COLO668 (cell line): ENCODE measurements at regions not wholly inside any gene's neighbourhood (a gene's known extent, or its start where the extent isn't known, plus 50 kb on each side); places are given as distances from the start of the nearest gene placed in this dataset.
A peak's percentile ranks its signal among the peaks of the same experiment; 100 is the strongest.

Experiments used
- DNase-seq: peaks from one replicate; lab custom pipeline; 2025; ENCODE audit not compliant: unreplicated experiment; lab: John Stamatoyannopoulos, UW

GRCh38 chr16:85418978-85419491 is 194.1 kb upstream of the GSE1 start:
- DNase-seq: no peak

GRCh38 chr16:85419503-85420408 is 193.4 kb upstream of the GSE1 start:
- no peak for DNase-seq

- DNase-seq: peak; percentile 84
These were observed 192.4 kb upstream of the GSE1 start for GRCh38 chr16:85420501-85421337.

DNA sequence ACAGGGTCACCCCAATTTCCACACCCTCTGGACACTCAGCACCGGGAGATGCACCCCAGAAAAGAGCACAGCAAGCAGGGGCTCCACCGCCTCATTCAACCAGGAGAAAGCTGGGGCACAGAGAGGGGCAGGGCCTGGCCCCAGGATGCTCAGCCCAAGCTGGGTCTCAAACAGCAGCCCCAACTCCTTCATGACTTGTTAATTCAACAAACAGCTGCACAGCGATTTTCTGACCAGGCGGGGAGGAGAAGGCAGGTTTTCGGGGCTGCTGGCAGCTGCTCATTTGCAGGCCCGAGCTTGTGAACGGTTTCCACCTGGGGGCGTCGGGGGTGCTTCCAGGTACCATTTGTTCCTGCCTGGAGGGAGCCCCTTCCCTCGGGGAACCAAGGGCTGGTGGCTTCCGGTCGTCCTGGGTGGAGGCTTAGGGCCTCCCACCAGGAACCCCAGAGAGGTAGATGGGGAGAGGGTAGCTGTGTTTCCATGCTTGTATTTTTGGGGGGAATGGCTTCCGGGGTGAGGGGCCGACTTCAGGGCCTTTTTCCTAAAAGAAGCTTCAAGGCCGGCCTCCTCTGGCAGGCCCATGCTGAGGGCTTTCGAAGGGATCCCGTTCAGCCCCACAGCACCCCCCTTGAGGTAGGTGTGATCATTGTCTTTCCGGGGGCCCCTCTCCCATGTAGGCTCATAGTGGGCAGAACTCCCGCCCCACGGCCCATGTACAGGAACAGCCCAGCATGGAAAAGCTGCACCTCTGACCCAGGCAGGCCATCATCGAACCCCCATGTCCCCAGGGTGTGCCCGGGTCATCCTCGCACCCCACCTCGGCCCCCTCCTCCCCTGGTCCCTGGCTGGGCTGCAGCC is 191.6 kb upstream of the GSE1 start:
- DNase-seq: peak; percentile 49

- DNase-seq: peak; percentile 82
These were observed 190.9 kb upstream of the GSE1 start for GRCh38 chr16:85422196-85422631.

GRCh38 chr16:85422632-85423550 is 190.2 kb upstream of the GSE1 start:
- DNase-seq: peak; percentile 96

GRCh38 chr16:85423631-85424030 is 189.5 kb upstream of the GSE1 start:
- peak; percentile 46 for DNase-seq

DNA sequence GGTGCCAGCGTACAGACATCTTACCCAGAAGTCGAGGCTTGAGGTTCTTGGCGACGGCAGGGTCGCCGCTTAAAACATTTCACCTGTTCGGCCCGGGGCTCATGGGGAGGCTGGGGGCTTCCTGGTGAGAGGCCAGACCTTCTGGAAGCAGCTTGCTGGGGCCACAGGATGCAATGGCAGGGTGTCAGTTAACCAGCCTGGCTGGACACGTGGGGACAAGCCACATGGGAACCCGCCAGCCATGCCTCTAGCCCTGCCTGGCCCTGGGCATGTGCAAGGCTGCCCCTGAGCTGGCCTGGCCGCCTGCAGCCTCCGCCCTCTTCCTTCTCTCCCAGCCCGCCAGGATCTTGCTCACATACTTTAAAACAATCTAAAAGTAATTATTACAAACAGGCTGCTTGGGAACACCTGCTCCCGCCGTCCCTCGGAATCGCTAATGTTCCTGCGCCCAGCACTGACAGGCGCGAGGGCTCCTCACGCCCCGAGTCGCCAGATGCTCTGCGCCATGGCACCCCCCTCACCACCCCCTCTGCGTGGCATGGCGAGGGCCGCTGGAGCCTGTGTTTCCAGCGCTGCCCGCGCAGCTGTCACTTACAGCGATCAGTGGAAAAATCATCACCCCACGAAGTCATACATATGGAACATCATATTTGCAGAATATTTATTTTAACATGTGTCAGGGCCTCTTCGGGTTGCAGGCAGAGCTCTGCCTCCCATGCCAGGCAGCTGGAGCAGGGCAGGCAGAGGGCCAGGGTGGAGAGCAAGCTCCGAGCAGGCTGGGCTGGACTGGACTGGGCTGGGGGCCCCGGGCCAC is 188.7 kb upstream of the GSE1 start:
- peak; percentile 66 for DNase-seq

DNA sequence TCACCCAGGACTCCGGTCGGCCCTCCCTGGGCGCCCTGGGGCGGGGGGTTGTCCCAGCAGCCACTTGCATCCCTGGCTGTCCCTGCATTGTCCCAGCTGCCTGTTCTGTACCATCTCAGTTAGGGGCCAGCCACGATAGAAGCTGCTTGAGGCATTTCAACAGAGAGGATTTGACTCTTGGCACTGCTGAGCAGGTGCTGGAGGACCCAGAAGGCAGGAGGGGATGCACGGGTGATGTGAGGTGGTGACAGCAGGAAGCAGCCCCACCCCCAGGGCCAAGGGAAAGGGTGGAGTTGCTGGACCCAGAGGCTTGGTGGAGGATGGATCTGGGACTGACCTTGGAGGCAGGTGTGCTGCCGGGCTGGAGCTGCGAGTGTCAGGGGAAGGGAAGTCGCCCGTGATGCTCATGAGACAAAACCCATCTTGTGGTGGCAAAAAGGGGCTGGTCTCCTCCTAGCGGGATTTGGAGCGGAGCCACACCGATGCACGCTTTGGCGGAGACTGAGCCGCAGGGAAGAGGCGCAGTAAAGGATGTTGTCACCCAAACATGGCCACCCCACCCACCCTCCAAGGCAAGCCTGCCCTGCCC is 188.0 kb upstream of the GSE1 start:
- peak; percentile 85 for DNase-seq

DNA sequence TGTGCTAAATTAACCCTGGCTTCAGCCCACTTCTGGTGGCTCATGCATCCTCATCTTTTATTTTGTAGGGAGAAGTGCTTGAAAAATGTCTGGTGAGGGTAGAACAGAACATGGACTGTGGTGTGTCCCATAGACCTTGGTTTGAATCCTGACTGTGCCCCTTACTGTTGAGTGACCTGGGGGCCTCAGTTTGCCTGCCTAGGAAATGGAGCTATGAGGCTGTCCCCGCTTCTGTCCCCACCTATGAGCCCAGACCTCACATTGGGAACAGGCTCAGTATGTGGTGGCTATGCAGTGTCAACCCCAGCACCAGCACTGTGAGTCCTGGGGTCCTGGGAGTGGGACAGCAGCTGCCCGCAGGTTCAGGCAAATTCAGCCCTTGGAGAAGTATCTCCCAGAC is 186.3 kb upstream of the GSE1 start:
- no peak for DNase-seq

DNA sequence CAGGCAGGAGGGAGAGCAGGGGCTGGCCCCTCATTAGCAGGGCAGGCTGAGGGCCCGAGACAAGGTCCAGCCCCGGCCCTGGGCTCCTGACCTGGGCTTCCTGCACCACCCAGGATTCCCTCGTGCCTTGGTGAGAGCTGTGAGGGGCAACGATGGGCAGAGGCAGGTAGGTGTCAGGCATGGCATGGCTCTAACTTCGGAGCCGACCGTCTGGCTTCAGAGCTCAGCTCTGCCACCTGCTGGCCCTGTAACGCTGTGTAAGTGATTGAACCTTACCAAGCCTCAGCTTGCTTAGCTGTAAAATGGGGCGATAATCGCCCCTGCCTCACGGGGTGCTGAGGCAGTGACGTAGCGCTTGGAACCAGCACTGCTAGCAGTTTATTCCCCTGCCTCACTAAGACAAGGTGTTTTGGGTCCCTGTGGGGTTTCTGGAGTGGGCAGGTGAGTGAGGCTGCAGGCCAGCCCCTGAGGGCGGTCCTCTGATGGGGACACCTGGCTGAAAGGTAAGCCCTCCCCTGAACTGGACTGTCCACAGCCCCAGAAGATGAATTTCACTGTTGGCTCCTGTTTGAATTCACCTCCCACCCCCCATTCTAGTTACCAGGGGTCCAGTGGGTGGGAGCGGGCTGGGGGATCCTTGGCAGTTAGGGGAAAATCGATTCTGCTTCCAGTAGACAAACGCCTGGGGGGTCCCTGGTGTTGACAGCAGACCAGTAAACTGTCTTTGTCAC is 184.8 kb upstream of the GSE1 start:
- DNase-seq: peak; percentile 55

GRCh38 chr16:85428899-85429775 is 184.0 kb upstream of the GSE1 start:
- DNase-seq: no peak

- no peak for DNase-seq
These were observed 183.2 kb upstream of the GSE1 start for GRCh38 chr16:85429776-85430522.

DNA sequence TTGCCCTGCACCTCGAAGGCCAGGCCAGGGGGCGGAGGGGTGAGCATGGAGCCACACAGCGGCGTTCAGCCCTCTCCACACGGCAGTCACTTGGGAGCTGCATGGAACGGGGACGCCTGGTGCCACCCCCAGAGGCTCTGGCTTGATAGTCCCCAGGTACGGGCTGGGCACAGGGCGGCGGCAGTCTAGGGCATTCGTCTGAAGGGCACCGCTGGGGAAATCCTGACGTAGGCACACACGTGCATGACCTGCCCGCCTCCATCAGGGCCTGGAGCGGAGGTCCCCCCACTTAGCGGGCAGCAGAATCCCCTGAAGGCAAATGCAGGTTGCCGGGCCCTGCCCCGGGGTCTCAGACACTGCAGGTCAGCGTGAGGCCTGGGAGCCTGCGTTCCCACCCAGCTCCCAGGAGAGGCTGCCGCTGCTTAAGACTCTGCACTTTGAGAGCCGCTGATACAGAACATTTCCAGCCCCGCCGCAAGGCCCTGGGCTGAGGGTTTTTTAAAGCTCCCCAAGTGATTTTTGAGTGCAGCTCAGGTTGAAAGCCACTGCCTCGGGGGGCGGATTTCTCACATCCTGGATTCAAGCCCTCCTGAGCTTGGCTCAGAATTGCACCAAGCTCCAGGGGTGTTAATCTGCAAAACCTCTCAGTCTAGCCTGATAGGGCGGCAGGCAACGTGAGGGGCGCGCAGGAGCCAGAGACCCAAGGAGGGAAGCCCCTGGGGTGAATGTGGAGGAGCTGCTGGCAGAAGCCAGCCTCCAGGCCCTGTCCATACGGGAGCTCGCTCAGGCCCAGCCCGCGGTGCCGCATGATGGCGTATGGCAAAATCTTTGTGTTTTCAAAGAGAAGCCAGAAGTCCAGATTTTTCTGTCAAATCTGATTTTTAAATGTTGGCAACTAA is 182.3 kb upstream of the GSE1 start:
- DNase-seq: no peak
